Kidney (tissue), 13 donors: ENCODE measurements at regions not wholly inside any gene's neighbourhood (a gene's known extent, or its start where the extent isn't known, plus 50 kb on each side); places are given as distances from the start of the nearest gene placed in this dataset.
"Not testable (repeated sequence)": the region's sequence is repeated elsewhere in the genome, so short reads cannot be mapped to it uniquely, and the experiment has no call there.

Source experiments
- DNase-seq, 5 donors: peaks; one replicate each; pipeline ENCODE4 v3.0.0-alpha.2; 2013 to 2020
- FAIRE-seq: peaks from 2 replicates; lab custom pipeline; 2012; peaks lifted over from hg19 to GRCh38; lab: Jason Lieb, UNC
- H3K27ac ChIP-seq, 2 donors: one replicate each; pipeline ENCODE4 v1.7.0; 2013; ENCODE audit warnings: low read depth in 2 of 2, low read length in 2 of 2, inconsistent platforms in 1 of 2
- H3K27me3 ChIP-seq: one replicate; pipeline ENCODE4 v1.7.1; 2013; ENCODE audit warnings: low read length, inconsistent platforms; ENCODE audit not compliant: control insufficient read depth, insufficient read depth
- H3K36me3 ChIP-seq, 3 donors: one replicate each; pipeline versions ENCODE4 v1.7.0 to v1.7.1; 2013; ENCODE audit warnings: low read length in 3 of 3, control low read depth in 1 of 3, inconsistent platforms in 1 of 3; ENCODE audit not compliant: insufficient read depth in 3 of 3, control insufficient read depth in 2 of 3
- H3K4me1 ChIP-seq, 3 donors: one replicate each; pipeline versions ENCODE4 v1.7.0 to v1.7.1; 2013; ENCODE audit warnings: low read length in 3 of 3, inconsistent platforms in 1 of 3, low read depth in 1 of 3; ENCODE audit not compliant: control insufficient read depth in 2 of 3, insufficient read depth in 2 of 3
- H3K4me3 ChIP-seq, 3 donors: one replicate each; pipeline versions ENCODE4 v1.7.0 to v1.8.1; 2013; ENCODE audit warnings: low read length in 3 of 3, control low read depth in 1 of 3, inconsistent platforms in 1 of 3
- H3K9ac ChIP-seq, 3 donors: one replicate each; pipeline versions ENCODE4 v1.7.0 to v1.7.1; 2013; ENCODE audit warnings: low read length in 3 of 3, control low read depth in 1 of 3, inconsistent platforms in 1 of 3
- H3K9me3 ChIP-seq, 3 donors: one replicate each; pipeline versions ENCODE4 v1.7.0 to v1.7.1; 2013; ENCODE audit warnings: low read length in 3 of 3, control low read depth in 1 of 3, inconsistent platforms in 1 of 3; ENCODE audit not compliant: control insufficient read depth in 2 of 3, insufficient read depth in 1 of 3
- intact Hi-C: fragments of 100-400 bp; cut with DNase I; formaldehyde crosslinking; loops from one replicate; pipeline ENCODE4 v1.11.1; 2022
- TF ChIP-seq, protein P1 (sequence below): IDR thresholded peaks from 3 replicates; pipeline ENCODE4 v1.5.1; 2012; ENCODE audit warnings: mild to moderate bottlenecking, moderate library complexity, borderline replicate concordance; ENCODE audit not compliant: insufficient read depth; ENCODE audit errors: extremely low read depth
- donor health status: control.
- donor health status: control.
- donor health status: control.
- donor health status: control.
- donor health status: control.
- donor health status: DM: yes; HTN: yes; CAD: no.
- donor health status: Normal renal cell carcinoma (clear cell type).

DNA sequence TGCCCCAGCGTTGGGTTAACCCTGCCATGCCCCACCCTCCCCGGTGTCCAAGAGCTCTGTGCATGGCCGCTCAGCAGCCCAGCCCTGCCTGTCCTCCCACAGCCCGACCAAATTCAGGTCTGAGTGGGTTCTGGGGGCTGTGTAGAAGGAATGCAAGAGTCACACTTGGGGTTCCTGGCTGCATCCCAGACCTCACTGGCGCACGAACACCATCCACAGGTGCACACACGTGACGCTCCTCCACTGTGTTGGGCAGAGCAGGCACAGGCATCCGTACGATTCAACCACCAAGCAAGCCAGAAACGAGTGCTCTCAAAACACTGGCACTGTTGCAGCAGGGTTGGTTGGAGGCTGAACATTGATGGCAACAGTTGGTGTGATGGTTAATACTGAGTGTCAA lies 93.9 kb downstream of the OLFM1 start:
- Histone ChIP-seq H3K9ac (no peak overlapping the region), H3K4me3 (no peak overlapping the region), H3K4me1 (peaks cover 0 to under 1% (median 0%) of the 10 kb centered on the region in 3 donors), H3K27me3 (peaks cover 4% of the 10 kb centered on the region), H3K36me3 (no peaks in the 10 kb centered on the region), H3K9me3 (no peaks in the 10 kb centered on the region), H3K27ac (no peak overlapping the region)
- FAIRE-seq (no peak), DNase-seq (no peak)
- TF ChIP-seq, protein P1, sequence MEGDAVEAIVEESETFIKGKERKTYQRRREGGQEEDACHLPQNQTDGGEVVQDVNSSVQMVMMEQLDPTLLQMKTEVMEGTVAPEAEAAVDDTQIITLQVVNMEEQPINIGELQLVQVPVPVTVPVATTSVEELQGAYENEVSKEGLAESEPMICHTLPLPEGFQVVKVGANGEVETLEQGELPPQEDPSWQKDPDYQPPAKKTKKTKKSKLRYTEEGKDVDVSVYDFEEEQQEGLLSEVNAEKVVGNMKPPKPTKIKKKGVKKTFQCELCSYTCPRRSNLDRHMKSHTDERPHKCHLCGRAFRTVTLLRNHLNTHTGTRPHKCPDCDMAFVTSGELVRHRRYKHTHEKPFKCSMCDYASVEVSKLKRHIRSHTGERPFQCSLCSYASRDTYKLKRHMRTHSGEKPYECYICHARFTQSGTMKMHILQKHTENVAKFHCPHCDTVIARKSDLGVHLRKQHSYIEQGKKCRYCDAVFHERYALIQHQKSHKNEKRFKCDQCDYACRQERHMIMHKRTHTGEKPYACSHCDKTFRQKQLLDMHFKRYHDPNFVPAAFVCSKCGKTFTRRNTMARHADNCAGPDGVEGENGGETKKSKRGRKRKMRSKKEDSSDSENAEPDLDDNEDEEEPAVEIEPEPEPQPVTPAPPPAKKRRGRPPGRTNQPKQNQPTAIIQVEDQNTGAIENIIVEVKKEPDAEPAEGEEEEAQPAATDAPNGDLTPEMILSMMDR, result no peak
- intact Hi-C loops, result no loop called here

GRCh38 chr9:135181841-135182240 lies 94.4 kb downstream of the OLFM1 start:
- H3K27me3 ChIP-seq, H3K36me3 ChIP-seq, intact Hi-C loops, FAIRE-seq, H3K4me3 ChIP-seq, DNase-seq, H3K27ac ChIP-seq, H3K9me3 ChIP-seq, H3K4me1 ChIP-seq, H3K9ac ChIP-seq: not testable (repeated sequence)

- no peak for FAIRE-seq
- no peak overlapping the region for H3K27ac ChIP-seq
- peaks cover 0 to 4% (median 0%) of the 10 kb centered on the region in 3 donors for H3K4me1 ChIP-seq
- H3K4me3 ChIP-seq, result no peak overlapping the region
- H3K27me3 ChIP-seq, result peaks cover 8% of the 10 kb centered on the region
- intact Hi-C loops, result no loop called here
- no peaks in the 10 kb centered on the region for H3K9me3 ChIP-seq
- TF ChIP-seq, protein P1, result no peak
- no peak overlapping the region for H3K9ac ChIP-seq
- no peaks in the 10 kb centered on the region for H3K36me3 ChIP-seq
- no peak for DNase-seq
Measured at GRCh38 chr9:135183069-135183468, 95.6 kb downstream of the OLFM1 start.

- intact Hi-C loops, result no loop called here
- DNase-seq (no peak), FAIRE-seq (no peak)
- Histone ChIP-seq H3K4me3 (no peak overlapping the region), H3K27me3 (peaks cover 8% of the 10 kb centered on the region), H3K9ac (no peak overlapping the region), H3K27ac (no peak overlapping the region), H3K9me3 (no peaks in the 10 kb centered on the region), H3K36me3 (no peaks in the 10 kb centered on the region), H3K4me1 (peaks cover 0 to 4% (median 0%) of the 10 kb centered on the region in 3 donors)
- TF ChIP-seq, protein P1, result no peak
Measured at GRCh38 chr9:135183528-135184180, 96.2 kb downstream of the OLFM1 start.
